GM21447 (cell line): ENCODE measurements at regions not wholly inside any gene's neighbourhood (a gene's known extent, or its start where the extent isn't known, plus 50 kb on each side); places are given as distances from the start of the nearest gene placed in this dataset.

ENCODE experiments used
- ATAC-seq: cut with Tn5 transposase; IDR thresholded peaks from one replicate; pipeline ENCODE4 v1.9.1; 2021; ENCODE audit not compliant: unreplicated experiment

- ATAC-seq = no peak
Measured at GRCh38 chr2:51629406-51629805, 597.5 kb upstream of the NRXN1 start.

DNA sequence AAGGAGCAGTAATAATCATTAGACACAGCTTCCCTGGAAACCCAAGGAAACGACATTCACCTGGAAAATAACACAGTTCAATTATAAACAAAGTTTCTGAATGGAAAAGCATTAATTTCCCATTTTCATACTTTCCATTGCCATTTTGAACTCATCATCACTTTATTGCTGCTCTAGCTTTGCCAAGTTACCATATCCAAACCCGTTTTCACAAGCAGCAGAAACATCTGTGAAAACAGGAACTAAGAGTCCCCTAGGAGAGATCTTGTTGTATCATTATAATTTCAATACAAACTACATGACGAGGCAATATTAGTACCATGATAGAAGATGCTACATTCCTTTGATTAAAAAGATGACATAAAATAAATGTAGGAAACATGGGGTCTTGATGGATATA is 597.0 kb upstream of the NRXN1 start:
- ATAC-seq = no peak

- ATAC-seq = no peak
Measured at GRCh38 chr2:51624995-51625394, 593.1 kb upstream of the NRXN1 start.

DNA sequence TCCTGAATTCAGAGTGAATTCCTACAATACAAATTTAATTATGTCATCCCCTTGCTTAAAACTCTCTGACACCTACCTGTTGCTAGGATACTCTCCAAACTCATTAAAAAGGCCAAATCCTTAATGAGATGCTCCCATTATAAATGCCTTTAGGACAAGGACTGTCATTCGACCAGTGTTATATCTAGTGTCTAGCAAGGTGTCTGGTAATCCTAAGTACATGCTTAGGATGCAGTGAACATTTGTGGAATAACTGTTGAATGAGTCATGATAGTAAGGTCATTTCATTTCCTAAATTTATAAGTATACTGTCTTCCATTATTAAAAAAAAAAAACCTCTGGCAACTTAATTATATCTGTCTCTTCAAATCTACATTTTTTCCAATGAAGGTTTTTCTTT is 588.9 kb upstream of the NRXN1 start:
- no peak for ATAC-seq

DNA sequence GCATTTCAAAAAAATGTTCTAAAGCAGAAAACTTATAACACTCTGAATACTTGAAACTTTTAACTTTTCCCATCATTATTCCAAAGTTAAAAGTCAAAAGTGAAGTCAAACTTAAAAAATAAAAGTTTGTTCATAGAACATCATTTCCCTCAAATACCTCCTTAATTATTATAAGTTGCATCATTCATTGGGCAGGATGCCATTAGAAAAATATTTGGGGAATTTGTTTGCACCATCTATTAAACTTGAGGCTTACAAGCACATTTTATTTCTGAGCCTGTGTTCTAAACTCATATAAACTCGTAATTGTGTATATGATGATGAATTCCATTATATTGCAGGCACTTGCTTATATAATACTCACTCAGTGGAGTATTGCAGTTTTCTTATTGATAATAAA is 588.0 kb upstream of the NRXN1 start:
- ATAC-seq = no peak

DNA sequence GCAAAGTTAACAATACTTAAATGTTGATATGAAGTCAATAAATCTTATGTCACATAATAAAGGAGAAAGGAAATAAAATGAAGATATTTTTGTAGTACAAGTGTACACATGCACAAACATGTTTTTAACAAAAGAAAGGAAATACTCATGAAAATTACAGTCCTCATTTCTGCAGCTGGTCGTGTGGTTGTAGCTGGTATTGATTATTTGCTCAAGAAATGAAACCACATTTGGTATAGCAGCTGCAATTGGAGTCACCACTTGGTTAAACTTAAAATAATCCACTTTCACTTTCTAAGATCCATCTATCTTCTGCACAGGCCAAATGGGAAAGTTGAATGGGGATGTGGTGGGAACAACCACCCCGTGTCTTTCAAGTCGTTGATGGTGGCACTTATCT is 580.5 kb upstream of the NRXN1 start:
- no peak for ATAC-seq

- no peak for ATAC-seq
Measured at GRCh38 chr2:51601706-51602105, 569.8 kb upstream of the NRXN1 start.

DNA sequence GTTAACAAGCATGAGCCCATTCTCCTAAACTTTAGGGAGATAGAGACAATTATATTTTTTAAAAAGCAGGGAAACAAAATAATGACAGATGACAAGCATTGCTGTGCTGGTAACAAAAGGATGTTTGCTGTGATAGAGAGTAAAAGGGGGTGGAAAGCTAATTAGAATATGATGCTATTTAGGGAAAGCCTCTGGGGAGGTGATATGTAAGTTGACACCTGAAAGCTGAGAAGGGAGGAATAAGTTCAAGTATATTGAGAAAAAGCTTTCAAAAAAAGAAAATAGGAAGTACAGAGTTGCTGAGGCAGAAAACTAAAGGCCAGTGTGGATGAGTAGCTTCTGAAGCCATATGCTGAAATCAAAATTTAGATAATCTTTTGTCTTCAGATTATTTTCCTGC is 565.2 kb upstream of the NRXN1 start:
- ATAC-seq = no peak

DNA sequence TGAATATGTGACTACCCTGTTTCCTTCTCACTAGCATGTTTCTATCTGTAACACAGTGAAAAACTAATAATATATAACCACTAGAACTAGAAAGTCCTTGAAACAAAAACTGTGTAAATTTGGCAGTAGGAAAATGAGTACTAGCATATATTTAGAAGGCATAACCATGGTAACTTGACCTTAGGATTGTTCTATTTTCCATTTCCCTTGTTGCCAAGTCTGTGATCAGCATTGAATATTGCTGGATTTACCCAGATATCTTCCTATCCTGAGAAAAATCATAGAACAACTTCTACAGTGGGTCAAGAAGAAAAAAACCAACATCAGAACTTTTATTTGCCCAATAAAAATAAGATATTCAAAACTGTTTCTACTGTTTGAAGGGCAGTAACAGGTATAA is 563.9 kb upstream of the NRXN1 start:
- no peak for ATAC-seq

- no peak for ATAC-seq
Measured at GRCh38 chr2:51581636-51582267, 549.8 kb upstream of the NRXN1 start.

- ATAC-seq = no peak
Measured at GRCh38 chr2:51579412-51579811, 547.5 kb upstream of the NRXN1 start.

GRCh38 chr2:51575181-51575580 is 543.2 kb upstream of the NRXN1 start:
- no peak for ATAC-seq

DNA sequence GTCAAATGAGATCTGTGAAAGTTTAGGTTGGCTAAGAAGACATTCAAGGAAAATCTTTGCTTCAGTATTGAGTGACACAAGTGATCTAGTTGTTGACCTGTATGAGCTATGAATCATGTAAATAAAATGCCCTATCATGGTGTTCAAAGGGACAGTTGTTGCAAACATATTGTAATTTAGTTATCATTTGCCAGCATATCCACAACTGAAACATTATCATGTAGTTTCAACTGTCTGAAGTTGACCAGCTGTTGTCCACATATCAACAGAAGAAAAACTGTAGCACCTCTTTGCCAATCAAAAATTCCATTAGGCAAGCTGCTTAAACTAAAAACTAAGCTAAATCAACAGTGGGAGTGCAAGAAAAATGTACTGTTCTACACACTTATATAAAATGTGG is 527.1 kb upstream of the NRXN1 start:
- ATAC-seq = no peak

DNA sequence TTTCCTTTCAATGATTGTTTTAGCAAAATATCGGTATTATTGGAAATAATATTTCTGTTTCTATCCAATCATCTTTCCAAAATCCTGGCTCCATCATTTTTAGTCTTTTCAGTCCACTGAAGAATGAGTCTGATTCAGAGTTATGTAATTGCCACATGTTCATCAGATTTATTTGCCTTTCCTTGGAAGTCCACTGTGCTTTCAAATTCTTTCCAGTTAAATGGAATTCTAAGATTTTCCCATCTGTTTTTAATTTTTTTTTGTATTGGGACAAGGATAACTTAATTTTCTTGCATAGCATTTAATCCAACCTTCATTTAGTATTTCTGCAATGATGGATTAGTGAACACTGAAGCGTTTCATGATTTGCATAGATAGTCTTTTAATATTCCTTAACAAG is 521.5 kb upstream of the NRXN1 start:
- no peak for ATAC-seq

DNA sequence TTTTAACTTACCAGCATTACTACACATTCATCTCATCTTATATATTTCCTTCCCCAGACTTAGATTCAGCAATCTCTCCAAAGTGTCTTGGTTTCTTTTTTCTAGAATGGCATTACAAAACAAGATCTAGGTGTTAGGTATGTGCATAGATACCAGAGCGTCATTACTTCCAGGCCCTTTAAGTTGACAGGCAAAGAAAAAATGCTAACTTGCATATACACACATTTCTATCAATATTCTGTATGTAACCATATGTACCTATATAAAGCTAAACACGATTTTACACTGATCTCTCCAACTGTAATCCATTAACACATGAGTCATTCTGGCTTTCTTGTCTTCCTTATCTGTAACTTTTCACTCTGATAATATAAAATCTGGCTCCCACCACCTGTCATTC is 503.8 kb upstream of the NRXN1 start:
- ATAC-seq = no peak

GRCh38 chr2:51534166-51534565 is 502.2 kb upstream of the NRXN1 start:
- no peak for ATAC-seq

GRCh38 chr2:51528156-51528555 is 496.2 kb upstream of the NRXN1 start:
- ATAC-seq = no peak

GRCh38 chr2:51526766-51527165 is 494.8 kb upstream of the NRXN1 start:
- ATAC-seq = no peak

GRCh38 chr2:51516667-51517066 is 484.7 kb upstream of the NRXN1 start:
- ATAC-seq = no peak

GRCh38 chr2:51511002-51511401 is 479.1 kb upstream of the NRXN1 start:
- no peak for ATAC-seq

DNA sequence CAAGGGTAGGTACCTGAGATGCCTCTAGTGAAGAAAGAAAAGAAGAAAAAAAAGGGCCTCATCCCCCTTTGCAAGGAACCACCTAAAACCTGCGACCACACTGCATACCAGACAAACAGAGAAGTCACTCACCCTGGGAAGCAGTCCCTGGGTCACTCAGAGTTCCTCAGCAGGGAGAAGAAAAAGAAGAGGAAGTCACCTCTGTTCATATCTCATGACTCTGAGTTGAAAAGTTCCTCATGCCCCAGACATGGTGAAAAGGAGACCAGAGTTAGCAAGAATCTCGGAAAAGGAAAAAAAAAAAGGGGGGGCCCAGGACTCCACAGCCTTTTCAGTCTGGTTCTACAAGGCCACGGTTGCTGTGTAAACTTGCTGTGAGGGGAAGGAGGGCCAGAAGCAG is 478.4 kb upstream of the NRXN1 start:
- no peak for ATAC-seq

DNA sequence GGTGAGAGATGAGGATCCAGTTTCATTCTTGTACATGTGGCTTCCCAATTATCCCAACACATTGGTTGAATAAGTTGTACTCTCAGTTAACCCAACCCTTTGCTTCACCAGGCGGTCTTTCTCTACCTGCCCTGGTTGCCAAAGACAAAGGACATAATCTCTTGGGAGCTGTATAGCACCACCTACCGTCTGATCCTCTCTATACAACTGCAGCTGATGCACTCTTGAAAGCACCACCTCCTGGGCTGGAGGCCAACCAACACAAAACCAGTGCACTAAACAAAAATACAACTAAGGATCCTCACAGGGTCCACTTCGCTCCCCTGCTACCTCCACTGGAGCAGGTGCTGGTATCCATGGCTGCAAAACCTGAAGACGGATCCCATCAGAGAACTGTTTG is 473.6 kb upstream of the NRXN1 start:
- ATAC-seq = no peak

DNA sequence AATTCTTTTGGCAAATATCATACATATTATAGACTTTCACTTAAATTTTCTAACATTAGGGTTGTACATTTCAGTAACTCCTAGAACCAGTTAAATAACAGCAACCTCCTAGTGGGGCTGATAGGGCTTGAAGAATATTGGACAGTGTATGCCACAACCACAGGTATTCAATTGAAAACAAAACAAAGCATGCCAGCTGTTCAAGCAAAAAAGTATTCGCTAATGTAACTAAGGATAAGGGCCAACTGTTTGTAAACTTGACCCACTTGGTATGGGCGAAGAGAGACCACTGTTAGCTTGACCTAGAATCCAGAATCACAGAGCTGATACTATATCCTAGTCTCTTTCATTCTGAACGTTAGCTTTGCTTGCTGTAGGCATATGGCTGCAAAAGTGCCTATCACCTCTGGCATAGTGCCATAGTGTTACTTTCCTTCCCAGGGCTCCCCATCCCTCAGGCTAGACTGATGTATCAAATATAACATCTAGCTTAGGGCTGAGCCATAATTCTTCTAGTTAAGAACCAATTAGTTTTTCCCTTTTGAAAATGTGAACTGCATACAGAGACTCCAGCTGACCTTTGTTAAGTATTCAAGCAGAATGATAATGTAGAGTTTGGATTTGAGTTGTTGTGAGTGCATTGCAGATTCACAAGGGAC is 458.8 kb upstream of the NRXN1 start:
- ATAC-seq = no peak
